ENCODE measurements at regions not wholly inside any gene's neighbourhood (a gene's known extent, or its start where the extent isn't known, plus 50 kb on each side); places are given as distances from the start of the nearest gene placed in this dataset.
"Not testable (repeated sequence)": the region's sequence is repeated elsewhere in the genome, so short reads cannot be mapped to it uniquely, and the experiment has no call there.

DNA sequence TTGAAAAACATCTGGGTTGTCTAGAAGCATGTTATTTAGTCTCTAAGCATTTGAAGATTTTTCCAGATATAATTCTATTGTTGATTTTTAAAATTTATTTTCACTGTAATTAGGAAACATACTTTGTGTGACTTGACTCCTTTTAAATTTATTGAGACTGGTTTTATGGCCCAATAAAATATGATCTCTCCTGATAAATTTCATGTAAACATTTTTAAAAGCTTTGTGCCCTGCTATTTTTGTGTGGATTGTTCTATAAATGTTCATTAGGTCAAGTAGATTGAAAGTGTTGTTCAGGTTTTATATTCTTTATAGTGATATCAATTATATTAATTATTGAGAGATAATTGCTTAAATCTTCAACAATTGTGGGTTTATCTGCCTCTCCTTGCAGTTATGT is 105.4 kb downstream of the RFX6 start:
- DNase-seq (ENCODE audit: low read depth): no peak

DNA sequence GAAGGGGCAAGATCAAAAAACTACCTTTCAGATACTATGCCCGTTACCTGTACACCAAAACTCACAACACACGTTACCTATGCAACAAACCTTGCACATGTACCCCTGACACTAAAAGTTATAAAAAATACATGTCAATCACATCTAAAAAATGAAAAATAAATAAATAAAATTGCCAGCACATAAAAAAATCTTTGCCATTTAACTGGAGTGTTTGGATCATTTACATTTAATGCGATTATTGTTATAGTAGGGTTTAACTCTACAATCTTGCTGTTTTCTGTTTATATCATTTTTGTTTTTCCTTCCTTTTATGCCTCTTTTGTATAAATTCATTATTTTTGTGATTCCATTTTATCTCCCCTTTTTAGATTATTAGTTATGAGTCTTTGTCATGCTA is 106.3 kb downstream of the RFX6 start:
- no peak for DNase-seq (ENCODE audit: low read depth)

GRCh38 chr6:116986819-116987218 is 109.8 kb downstream of the RFX6 start:
- DNase-seq (ENCODE audit: low read depth): no peak

DNA sequence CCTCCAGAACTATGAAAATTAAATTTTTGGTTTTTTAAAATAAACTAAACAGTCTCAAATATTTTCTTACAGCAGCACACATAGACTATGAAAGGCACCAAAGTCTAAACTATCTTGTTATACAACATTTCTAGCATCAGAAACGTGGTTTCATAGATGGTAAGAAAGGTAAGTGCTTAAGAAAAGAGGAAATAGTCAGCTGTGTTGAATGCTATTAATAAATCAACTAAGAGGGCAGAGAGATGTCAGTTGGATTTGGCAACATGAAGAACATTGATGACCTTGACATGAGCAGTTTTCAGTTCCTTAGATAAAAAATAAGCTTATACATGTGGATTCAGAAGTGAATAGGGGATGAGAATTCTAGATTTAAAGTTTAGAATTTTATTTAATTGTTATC is 113.6 kb downstream of the RFX6 start:
- no peak for DNase-seq (ENCODE audit: low read depth)

- no peak for DNase-seq (ENCODE audit: low read depth)
These were observed 115.5 kb downstream of the RFX6 start for GRCh38 chr6:116992546-116992945.

GRCh38 chr6:116994447-116994846 is 117.4 kb downstream of the RFX6 start:
- no peak for DNase-seq (ENCODE audit: low read depth)

DNA sequence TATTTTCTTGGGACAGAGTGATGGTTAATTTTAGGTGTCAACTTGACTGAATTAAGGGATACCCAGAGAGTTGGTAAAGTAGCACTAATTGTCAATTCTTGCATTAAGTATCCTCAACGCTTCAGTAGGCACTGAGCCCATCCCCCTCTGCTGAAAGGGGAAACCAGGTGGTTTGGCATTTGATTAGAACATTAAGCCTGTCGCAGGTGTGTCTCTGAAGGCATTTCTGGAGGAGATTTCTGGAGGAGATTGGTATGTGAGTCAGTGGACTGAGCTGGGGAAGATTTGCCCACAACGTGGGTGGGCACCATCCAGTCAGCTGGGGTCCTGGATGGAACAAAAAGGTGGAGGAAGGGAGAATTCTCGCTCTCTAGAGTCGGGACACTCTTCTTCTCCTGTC is 119.8 kb downstream of the RFX6 start:
- DNase-seq (ENCODE audit: low read depth): no peak

GRCh38 chr6:116997496-116997895 is 120.5 kb downstream of the RFX6 start:
- DNase-seq (ENCODE audit: low read depth): no peak

- no peak for DNase-seq (ENCODE audit: low read depth)
These were observed 130.6 kb downstream of the RFX6 start for GRCh38 chr6:117007659-117008058.

- DNase-seq (ENCODE audit: low read depth): no peak
These were observed 131.6 kb downstream of the RFX6 start for GRCh38 chr6:117008618-117009017.

GRCh38 chr6:117014641-117015473 is 137.8 kb downstream of the RFX6 start:
- DNase-seq (ENCODE audit: low read depth): not testable (repeated sequence)

GRCh38 chr6:117015474-117015804 is 138.4 kb downstream of the RFX6 start:
- not testable (repeated sequence) for DNase-seq (ENCODE audit: low read depth)

GRCh38 chr6:117018771-117019170 is 141.7 kb downstream of the RFX6 start:
- DNase-seq (ENCODE audit: low read depth): no peak

DNA sequence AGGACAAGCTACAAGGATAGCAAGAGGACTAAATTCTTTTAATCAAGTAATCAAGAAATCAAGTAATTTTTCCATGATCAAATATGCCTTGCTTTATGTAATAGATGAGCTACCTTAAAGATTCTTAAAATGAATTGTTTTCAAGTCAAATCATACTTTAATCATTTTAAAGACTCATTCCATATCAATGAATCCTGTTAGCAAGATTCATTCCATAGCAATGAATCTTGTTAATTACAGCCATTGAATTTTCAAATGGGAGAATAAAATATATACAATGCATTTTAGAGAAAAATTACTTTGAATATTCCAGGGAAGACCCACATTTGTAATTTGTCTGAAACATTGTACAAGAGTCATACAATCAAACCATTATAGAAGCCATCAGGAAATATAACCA is 145.7 kb downstream of the RFX6 start:
- DNase-seq (ENCODE audit: low read depth): no peak

- DNase-seq (ENCODE audit: low read depth): no peak
These were observed 148.3 kb downstream of the RFX6 start for GRCh38 chr6:117025310-117025709.

- no peak for DNase-seq (ENCODE audit: low read depth)
These were observed 151.2 kb downstream of the RFX6 start for GRCh38 chr6:117028256-117028655.

DNA sequence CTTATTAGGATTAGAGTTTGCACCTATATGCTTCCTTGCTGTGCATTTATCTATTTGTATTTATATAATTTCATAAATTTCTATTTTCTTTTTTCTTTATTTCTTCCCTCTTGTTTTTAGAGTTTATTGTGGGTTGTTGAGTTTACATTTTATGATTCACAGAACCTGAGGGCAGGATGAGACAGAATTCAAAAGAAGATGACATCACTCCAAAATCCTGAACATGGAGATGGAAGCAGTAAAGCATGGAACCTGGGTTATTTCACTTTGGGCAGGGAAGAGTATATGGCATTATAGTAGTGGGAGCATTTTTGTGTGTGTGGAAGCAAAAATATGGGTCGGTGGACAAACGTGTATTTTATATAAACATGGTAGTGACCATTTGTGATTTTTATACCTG is 157.5 kb downstream of the RFX6 start:
- DNase-seq (ENCODE audit: low read depth): no peak

DNA sequence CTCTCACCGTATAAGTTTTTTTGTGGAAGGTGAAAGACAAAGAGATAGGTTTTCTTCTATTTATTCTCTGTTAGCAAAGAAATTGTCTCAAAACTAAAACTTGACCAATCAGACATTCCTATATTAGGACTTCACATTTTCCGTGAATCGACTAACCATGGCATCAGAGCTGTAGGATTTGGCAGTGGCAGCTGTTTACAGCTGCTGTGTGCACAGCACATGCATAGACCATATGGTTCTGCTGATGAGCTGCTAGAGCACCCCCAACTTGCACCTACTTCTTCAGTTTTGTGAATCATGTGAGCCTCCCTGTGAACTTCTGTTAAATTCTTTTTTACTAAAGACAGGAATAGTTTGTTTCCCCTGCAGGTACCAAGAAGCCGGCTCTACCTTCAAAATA is 157.9 kb downstream of the RFX6 start:
- DNase-seq (ENCODE audit: low read depth): no peak

GRCh38 chr6:117050301-117050700 is 173.3 kb downstream of the RFX6 start:
- no peak for DNase-seq (ENCODE audit: low read depth)

DNA sequence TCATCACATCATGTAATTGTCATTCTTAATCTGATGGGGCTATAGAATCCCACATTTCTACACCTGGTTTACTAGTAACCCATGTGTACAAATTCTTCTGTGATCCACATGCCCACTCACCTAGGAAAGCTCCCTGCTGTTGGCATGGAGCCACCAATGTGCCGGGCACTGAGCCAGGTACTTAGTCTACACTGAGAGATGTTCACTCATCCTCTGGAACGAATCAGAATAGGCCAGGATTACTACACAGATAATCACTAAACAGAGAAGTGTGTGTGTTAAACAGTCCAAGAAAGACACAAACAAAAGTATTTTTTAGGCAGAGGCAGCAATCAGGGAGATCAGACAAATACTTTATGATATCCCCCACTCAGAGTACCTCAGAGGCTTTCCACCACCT is 193.2 kb upstream of the VGLL2 start:
- DNase-seq (ENCODE audit: low read depth): no peak

GRCh38 chr6:117072781-117073180 is 192.6 kb upstream of the VGLL2 start:
- DNase-seq (ENCODE audit: low read depth): no peak

GRCh38 chr6:117074672-117075071 is 190.7 kb upstream of the VGLL2 start:
- DNase-seq (ENCODE audit: low read depth): no peak

DNA sequence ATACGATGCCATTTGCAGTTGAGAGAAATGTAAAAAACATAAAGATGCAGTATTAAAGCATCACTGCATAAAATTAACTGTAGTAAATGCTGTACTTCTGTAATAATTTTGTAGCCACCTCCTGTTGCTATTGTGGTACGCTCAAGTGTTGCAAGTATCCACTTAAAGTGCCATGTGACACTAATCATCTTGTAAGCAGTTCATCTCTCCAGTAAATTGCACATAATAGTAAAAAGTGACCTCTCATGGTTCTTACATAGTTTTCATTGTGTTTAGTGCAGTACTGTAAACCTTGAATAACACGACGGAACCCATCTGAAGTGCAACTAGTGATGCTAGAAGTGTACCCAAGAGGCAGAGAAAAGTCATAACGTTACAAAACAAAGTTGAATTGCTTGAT is 190.1 kb upstream of the VGLL2 start:
- no peak for DNase-seq (ENCODE audit: low read depth)

GRCh38 chr6:117076076-117076475 is 189.3 kb upstream of the VGLL2 start:
- DNase-seq (ENCODE audit: low read depth): no peak

Data from ELR (cell line).